GM18511 (cell line): ENCODE measurements at regions not wholly inside any gene's neighbourhood (a gene's known extent, or its start where the extent isn't known, plus 50 kb on each side); places are given as distances from the start of the nearest gene placed in this dataset.
"Not testable (repeated sequence)": the region's sequence is repeated elsewhere in the genome, so short reads cannot be mapped to it uniquely, and the experiment has no call there.

ENCODE experiments used
- ATAC-seq: cut with Tn5 transposase; IDR thresholded peaks from one replicate; pipeline ENCODE4 v1.9.1; 2021; ENCODE audit warnings: mild to moderate bottlenecking, moderate library complexity; ENCODE audit not compliant: unreplicated experiment

GRCh38 chr16:51239196-51239595, 88.1 kb upstream of the SALL1 start:
- no peak for ATAC-seq

- no peak for ATAC-seq
Observed at GRCh38 chr16:51237861-51238378, 86.8 kb upstream of the SALL1 start.

- no peak for ATAC-seq
Observed at GRCh38 chr16:51237207-51237606, 86.1 kb upstream of the SALL1 start.

GRCh38 chr16:51236583-51236982, 85.5 kb upstream of the SALL1 start:
- no peak for ATAC-seq

- no peak for ATAC-seq
Observed at GRCh38 chr16:51231702-51232101, 80.6 kb upstream of the SALL1 start.

- not testable (repeated sequence) for ATAC-seq
Observed at GRCh38 chr16:51230035-51230434, 79.0 kb upstream of the SALL1 start.

- ATAC-seq: no peak
Observed at GRCh38 chr16:51228097-51228659, 77.1 kb upstream of the SALL1 start.

- no peak for ATAC-seq
Observed at GRCh38 chr16:51225878-51226277, 74.8 kb upstream of the SALL1 start.

GRCh38 chr16:51224317-51224716, 73.2 kb upstream of the SALL1 start:
- no peak for ATAC-seq

GRCh38 chr16:51222016-51222415, 70.9 kb upstream of the SALL1 start:
- ATAC-seq: no peak

- ATAC-seq: no peak
Observed at GRCh38 chr16:51211148-51211547, 60.1 kb upstream of the SALL1 start.

GRCh38 chr16:51210087-51210486, 59.0 kb upstream of the SALL1 start:
- no peak for ATAC-seq

GRCh38 chr16:51201604-51202003, 50.5 kb upstream of the SALL1 start:
- no peak for ATAC-seq
